ENCODE measurements at regions not wholly inside any gene's neighbourhood (a gene's known extent, or its start where the extent isn't known, plus 50 kb on each side); places are given as distances from the start of the nearest gene placed in this dataset.

- no peak overlapping the region for H3K27ac ChIP-seq (ENCODE audit: low read depth, low read length)
- no peak for DNase-seq (ENCODE audit: insufficient read length, low spot score, missing footprints)
- H3K4me2 ChIP-seq (ENCODE audit: insufficient read depth, low read length): no peak overlapping the region
- H3K79me2 ChIP-seq (ENCODE audit: insufficient read depth, low read length): no peaks in the 10 kb centered on the region
- H3K27me3 ChIP-seq (ENCODE audit: insufficient read depth, low read length): no peaks in the 10 kb centered on the region
- no peaks in the 10 kb centered on the region for H3K36me3 ChIP-seq (ENCODE audit: insufficient read depth, low read length)
- no peaks in the 10 kb centered on the region for H3K4me1 ChIP-seq (ENCODE audit: insufficient read depth, low read length)
- no peaks in the 10 kb centered on the region for H4K20me1 ChIP-seq (ENCODE audit: insufficient read depth, low read length)
- no peak overlapping the region for H2AFZ ChIP-seq (ENCODE audit: low read length)
- H3K4me3 ChIP-seq (ENCODE audit: insufficient read depth, low read length): no peak overlapping the region
- TF ChIP-seq CTCF (IDR thresholded peaks at IDR 0.05; ENCODE audit: extremely low read depth, low read depth, low read length): no peak
- H3K9me3 ChIP-seq (ENCODE audit: low read depth, low read length): no peaks in the 10 kb centered on the region
Measured at GRCh38 chr12:128091951-128092382, 175.0 kb upstream of the TMEM132C start.

GRCh38 chr12:128098730-128099129 lies 168.2 kb upstream of the TMEM132C start:
- no peak overlapping the region for H2AFZ ChIP-seq (ENCODE audit: low read length)
- H3K4me3 ChIP-seq (ENCODE audit: insufficient read depth, low read length): no peak overlapping the region
- DNase-seq (ENCODE audit: insufficient read length, low spot score, missing footprints): no peak
- no peaks in the 10 kb centered on the region for H3K36me3 ChIP-seq (ENCODE audit: insufficient read depth, low read length)
- no peaks in the 10 kb centered on the region for H3K27me3 ChIP-seq (ENCODE audit: insufficient read depth, low read length)
- H4K20me1 ChIP-seq (ENCODE audit: insufficient read depth, low read length): no peaks in the 10 kb centered on the region
- H3K27ac ChIP-seq (ENCODE audit: low read depth, low read length): no peak overlapping the region
- TF ChIP-seq CTCF (IDR thresholded peaks at IDR 0.05; ENCODE audit: extremely low read depth, low read depth, low read length): no peak
- H3K9me3 ChIP-seq (ENCODE audit: low read depth, low read length): no peaks in the 10 kb centered on the region
- no peaks in the 10 kb centered on the region for H3K4me1 ChIP-seq (ENCODE audit: insufficient read depth, low read length)
- H3K79me2 ChIP-seq (ENCODE audit: insufficient read depth, low read length): no peaks in the 10 kb centered on the region
- no peak overlapping the region for H3K4me2 ChIP-seq (ENCODE audit: insufficient read depth, low read length)

GRCh38 chr12:128103152-128103551 lies 163.8 kb upstream of the TMEM132C start:
- H3K79me2 ChIP-seq (ENCODE audit: insufficient read depth, low read length): no peaks in the 10 kb centered on the region
- no peaks in the 10 kb centered on the region for H3K4me1 ChIP-seq (ENCODE audit: insufficient read depth, low read length)
- no peak overlapping the region for H3K27ac ChIP-seq (ENCODE audit: low read depth, low read length)
- H3K36me3 ChIP-seq (ENCODE audit: insufficient read depth, low read length): no peaks in the 10 kb centered on the region
- H2AFZ ChIP-seq (ENCODE audit: low read length): no peak overlapping the region
- no peak overlapping the region for H3K4me2 ChIP-seq (ENCODE audit: insufficient read depth, low read length)
- H3K9me3 ChIP-seq (ENCODE audit: low read depth, low read length): no peaks in the 10 kb centered on the region
- no peaks in the 10 kb centered on the region for H3K27me3 ChIP-seq (ENCODE audit: insufficient read depth, low read length)
- no peak for DNase-seq (ENCODE audit: insufficient read length, low spot score, missing footprints)
- H3K4me3 ChIP-seq (ENCODE audit: insufficient read depth, low read length): no peak overlapping the region
- TF ChIP-seq CTCF (IDR thresholded peaks at IDR 0.05; ENCODE audit: extremely low read depth, low read depth, low read length): no peak
- no peaks in the 10 kb centered on the region for H4K20me1 ChIP-seq (ENCODE audit: insufficient read depth, low read length)

- Histone ChIP-seq H3K4me3 (ENCODE audit: insufficient read depth, low read length) (no peak overlapping the region), H3K27ac (ENCODE audit: low read depth, low read length) (no peak overlapping the region), H4K20me1 (ENCODE audit: insufficient read depth, low read length) (no peaks in the 10 kb centered on the region), H3K79me2 (ENCODE audit: insufficient read depth, low read length) (no peaks in the 10 kb centered on the region), H3K36me3 (ENCODE audit: insufficient read depth, low read length) (no peaks in the 10 kb centered on the region), H2AFZ (ENCODE audit: low read length) (no peak overlapping the region), H3K4me2 (ENCODE audit: insufficient read depth, low read length) (no peak overlapping the region), H3K4me1 (ENCODE audit: insufficient read depth, low read length) (no peaks in the 10 kb centered on the region), H3K9me3 (ENCODE audit: low read depth, low read length) (peaks cover 2% of the 10 kb centered on the region), H3K27me3 (ENCODE audit: insufficient read depth, low read length) (no peaks in the 10 kb centered on the region)
- TF ChIP-seq CTCF (IDR thresholded peaks at IDR 0.05; ENCODE audit: extremely low read depth, low read depth, low read length): no peak
- no peak for DNase-seq (ENCODE audit: insufficient read length, low spot score, missing footprints)
Measured at GRCh38 chr12:128109236-128109635, 157.7 kb upstream of the TMEM132C start.
